Stimulated activated CD4-positive, alpha-beta T cell treated with anti-CD3 and anti-CD28 coated beads, Interleukin-2, amount 100 ng/mL, for 24 hours (primary cell): ENCODE measurements at regions not wholly inside any gene's neighbourhood (a gene's known extent, or its start where the extent isn't known, plus 50 kb on each side); places are given as distances from the start of the nearest gene placed in this dataset.

ENCODE experiments used
- DNase-seq, 2 donors: peaks; one replicate each; pipeline ENCODE4 v3.0.0-alpha.2; 2020

- DNase-seq: no peak
These were observed 269.2 kb upstream of the SORL1-AS1 start for GRCh38 chr11:121721961-121722360.

DNA sequence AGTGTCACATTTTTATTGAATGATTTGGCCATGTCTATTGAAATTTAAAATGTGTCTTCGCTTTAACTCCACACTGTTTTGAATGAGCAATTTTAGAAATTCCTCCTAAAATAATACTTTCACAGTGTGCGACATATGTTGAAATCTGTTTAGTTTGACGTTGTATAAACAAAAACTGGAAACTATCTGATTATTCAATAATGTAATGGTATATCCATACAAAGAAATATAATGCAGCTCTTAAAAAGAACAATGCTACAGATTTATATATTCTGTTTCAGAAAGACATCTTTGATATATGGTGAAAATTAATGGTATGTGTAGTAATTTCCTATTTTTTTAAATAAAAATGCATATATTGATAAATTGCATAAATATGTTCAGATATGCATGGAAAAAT is 268.7 kb upstream of the SORL1-AS1 start:
- DNase-seq: no peak

GRCh38 chr11:121717296-121717695 is 264.5 kb upstream of the SORL1-AS1 start:
- no peak for DNase-seq

GRCh38 chr11:121716060-121716459 is 263.3 kb upstream of the SORL1-AS1 start:
- no peak for DNase-seq

DNA sequence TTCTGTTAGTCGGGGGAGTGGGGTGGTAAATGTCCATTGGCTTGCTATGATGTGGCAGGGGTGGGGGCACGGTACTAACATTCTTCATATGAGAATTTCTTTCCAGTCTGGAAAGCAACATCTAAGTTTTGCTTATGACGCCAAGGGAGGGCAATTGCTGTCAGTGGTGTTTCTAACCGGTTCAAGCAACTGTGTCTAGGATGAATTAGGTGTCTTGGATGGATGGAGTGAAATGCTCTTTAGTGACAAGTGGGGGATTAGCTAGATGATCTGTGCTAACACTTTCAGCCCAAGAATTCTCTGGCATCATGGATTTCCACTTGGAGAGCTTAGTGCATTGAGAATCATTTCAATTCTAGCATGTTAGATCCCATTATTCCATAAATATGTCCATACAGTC is 262.6 kb upstream of the SORL1-AS1 start:
- no peak for DNase-seq

- DNase-seq: no peak
These were observed 261.6 kb upstream of the SORL1-AS1 start for GRCh38 chr11:121714351-121714750.

DNA sequence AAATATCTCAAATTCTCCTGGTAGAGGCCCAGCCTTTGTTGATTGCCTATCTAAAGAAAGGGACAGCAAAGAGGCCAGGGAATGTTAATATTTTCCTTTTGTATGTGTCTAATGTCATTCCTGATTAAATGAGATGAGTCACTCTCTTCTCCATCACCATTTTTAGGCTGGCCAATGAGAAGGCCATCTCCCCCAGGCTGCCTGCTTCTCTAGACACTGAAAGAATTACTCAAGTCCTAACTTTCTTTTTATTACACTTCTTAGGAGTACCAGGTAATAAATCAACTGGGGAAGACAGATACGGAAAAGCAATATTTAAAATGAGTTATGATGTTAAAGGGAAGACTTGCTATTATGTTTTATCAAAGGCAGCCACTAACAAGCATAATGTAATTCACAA is 259.2 kb upstream of the SORL1-AS1 start:
- DNase-seq: no peak

DNA sequence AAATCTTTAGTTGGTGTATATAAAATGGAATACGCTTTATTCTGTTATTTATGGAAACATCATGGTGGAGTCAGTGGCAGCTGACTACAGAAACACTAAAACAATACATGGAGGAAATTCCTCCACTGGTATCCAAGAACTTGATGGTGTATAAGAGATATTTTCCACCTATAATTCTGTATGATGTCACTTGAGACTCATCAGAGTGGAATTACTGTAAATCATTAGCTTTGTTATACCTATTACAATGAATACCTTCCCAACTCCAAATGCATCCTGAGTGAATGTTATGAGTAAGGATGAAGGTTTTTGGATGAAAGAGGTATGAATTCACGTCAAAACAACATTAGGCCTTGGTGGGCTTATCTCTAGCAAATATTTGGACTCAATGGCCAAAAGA is 258.5 kb upstream of the SORL1-AS1 start:
- DNase-seq: no peak

DNA sequence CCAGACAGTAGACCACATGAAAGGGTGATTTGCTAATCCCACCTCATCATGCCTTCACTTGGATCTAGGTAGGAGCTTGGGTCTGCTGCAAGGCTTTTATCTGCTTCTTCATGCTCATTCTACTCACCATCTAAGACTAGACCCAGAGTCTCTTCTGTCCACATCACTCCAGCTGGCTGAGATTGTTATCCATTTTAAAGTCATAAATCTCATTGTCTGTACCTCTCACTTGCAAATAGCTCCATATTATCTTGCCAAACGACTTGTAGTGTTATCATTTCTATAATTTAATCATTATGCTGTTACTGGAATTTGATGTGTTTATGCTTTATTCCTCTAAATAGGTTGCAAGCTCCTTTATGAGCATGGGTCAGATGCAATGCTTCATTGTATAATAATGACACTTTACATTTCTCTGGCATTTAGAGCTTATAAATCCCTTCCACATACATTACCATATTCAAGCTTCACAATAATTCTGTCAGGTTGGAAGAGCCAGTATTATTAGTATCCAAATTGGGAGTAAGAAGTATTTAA is 254.2 kb upstream of the SORL1-AS1 start:
- no peak for DNase-seq

GRCh38 chr11:121703201-121703600 is 250.4 kb upstream of the SORL1-AS1 start:
- DNase-seq: no peak

GRCh38 chr11:121700968-121701367 is 248.2 kb upstream of the SORL1-AS1 start:
- no peak for DNase-seq

GRCh38 chr11:121699801-121700200 is 247.0 kb upstream of the SORL1-AS1 start:
- no peak for DNase-seq

- no peak for DNase-seq
These were observed 244.3 kb upstream of the SORL1-AS1 start for GRCh38 chr11:121696931-121697670.

- no peak for DNase-seq
These were observed 243.6 kb upstream of the SORL1-AS1 start for GRCh38 chr11:121696177-121696871.

- no peak for DNase-seq
These were observed 239.5 kb upstream of the SORL1-AS1 start for GRCh38 chr11:121692236-121692635.

- DNase-seq: no peak
These were observed 236.3 kb upstream of the SORL1-AS1 start for GRCh38 chr11:121688860-121689614.

GRCh38 chr11:121688055-121688491 is 235.3 kb upstream of the SORL1-AS1 start:
- DNase-seq: no peak

GRCh38 chr11:121683791-121684190 is 231.0 kb upstream of the SORL1-AS1 start:
- DNase-seq: no peak
